Fibroblast of skin of back (primary cell): ENCODE measurements at regions not wholly inside any gene's neighbourhood (a gene's known extent, or its start where the extent isn't known, plus 50 kb on each side); places are given as distances from the start of the nearest gene placed in this dataset.
A peak's percentile ranks its signal among the peaks of the same experiment; 100 is the strongest.
"Not testable (repeated sequence)": the region's sequence is repeated elsewhere in the genome, so short reads cannot be mapped to it uniquely, and the experiment has no call there.

Source experiments
- DNase-seq: peaks from one replicate; pipeline ENCODE4 v3.0.0-alpha.2; 2013

DNA sequence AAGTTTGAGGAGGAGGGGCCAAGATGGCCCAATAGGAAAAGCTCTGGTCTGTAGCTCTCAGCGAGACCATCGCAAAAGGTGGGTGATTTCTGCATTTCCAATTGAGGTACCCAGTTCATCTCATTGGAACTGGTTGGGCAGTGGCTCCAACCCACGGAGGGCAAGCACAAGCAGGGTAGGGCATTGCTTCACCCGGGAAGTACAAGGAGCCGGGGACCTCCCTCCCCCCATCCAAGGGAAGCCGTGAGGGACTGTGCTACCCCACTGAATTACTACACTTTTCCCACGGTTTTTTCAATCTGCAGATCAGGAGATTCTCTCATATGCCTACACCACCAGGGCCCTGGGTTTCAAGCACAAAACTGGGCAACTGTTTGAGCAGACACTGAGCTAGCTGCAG, 58.0 kb upstream of the EFCAB3 start:
- no peak for DNase-seq

DNA sequence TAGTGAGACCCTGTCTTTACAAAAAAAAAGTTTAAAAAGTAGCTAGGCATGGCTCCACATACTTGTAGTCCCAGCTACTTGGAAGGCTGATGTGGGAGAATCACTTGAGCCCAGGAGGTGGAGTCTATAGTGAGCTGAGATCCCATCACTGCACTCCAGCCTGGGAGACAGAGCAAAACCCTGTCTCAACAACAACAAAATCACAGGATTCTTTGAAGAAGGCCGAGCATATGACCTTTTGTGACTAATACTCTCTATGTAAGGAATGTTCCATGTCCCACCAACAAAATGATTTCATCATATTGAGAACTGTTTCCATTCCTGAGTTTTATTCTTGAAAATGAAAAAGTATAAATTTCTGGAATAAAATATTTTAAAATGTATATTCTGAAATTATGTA, 58.9 kb upstream of the EFCAB3 start:
- no peak for DNase-seq

DNA sequence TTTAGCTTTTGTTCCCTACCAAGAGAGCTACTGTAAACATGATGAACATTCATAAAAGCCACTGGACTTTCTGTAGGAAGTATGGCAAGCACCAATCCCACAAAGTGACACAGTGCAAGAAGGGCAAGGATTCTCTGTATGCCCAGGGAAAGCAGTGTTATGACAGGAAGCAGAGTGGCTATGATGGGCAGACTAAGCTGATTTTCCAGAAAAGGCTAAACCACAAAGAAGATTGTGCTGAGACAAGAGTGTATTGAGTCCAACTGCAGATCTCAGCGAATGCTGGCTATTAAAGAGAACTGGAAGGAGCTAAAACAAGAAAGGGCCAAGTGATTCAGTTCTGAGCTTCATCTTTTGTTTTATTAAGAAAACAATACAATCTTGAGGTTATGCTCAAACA, 60.5 kb upstream of the EFCAB3 start:
- no peak for DNase-seq

DNA sequence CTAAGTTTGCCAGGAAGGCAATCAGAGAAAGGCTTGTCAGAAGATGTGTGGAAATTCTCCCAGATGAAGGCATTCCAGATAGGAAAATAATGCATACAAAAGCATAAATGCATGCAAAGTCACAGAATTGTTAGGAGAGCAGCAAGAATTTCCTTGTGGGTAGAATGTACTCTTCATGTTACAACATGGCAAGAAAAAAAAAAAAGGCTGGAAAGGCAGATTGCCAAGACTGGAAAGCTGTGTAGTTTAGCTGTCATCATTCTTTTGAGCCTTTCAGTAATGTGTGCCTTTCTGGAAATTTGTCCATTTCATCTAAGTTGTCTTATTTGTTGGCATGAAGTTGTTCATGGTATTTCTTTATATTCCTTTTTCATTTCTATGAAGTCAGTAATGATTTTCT, 71.0 kb upstream of the EFCAB3 start:
- no peak for DNase-seq

DNA sequence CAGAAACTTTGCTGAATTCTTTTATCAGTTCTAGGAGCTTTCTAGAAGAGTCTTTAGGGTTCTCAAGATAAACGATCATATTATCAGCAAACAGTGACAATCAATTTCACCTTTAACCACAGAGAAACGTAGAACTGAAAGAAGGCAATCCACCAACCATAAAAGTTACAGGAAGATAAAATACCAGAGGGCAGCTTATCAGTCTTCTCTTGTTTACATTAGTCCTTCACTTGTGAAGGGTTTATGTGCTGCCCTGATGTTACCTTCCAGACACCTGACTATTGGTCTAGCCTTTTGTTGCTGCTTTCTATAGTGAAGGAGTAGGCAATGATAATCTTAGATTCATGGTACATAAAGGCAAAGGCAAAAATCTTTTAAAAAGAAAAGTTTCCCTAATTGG, 73.2 kb upstream of the EFCAB3 start:
- DNase-seq = no peak

DNA sequence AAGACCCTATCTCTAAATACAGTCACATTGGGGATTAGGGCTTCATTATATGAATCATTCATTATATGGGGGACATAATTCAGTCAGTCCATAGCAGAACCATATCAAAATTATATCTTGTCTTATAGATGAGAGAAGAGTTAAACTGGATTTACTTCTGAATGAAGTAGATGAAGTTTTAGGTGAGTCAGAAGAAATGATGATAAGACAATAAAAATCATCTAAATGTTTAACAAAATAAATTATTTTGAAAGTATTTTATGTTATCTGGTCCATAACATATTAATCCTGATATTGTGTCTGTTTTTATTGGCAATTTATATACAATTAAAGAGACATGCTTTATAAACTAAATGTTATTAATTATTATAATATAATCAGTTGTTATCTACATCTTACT, 76.9 kb upstream of the EFCAB3 start:
- no peak for DNase-seq

DNA sequence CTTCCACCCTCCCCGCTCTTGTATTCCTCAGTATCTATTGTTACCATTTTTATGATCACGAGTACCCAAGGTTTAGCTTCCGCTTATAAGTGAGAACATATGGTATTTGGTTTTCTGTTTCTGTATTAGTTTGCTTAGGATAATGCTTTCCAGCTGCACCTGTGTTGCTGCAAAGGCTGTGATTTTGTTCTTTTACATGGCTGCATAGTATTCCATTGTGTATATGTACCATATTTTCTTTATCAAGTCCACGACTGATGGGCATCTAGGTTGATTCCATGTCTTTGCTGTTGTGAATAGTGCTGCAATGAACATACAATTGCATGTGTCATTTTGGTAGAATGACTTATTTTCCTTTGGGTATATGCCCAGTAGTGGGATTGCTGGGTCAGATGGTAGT, 79.7 kb upstream of the EFCAB3 start:
- DNase-seq = no peak

DNA sequence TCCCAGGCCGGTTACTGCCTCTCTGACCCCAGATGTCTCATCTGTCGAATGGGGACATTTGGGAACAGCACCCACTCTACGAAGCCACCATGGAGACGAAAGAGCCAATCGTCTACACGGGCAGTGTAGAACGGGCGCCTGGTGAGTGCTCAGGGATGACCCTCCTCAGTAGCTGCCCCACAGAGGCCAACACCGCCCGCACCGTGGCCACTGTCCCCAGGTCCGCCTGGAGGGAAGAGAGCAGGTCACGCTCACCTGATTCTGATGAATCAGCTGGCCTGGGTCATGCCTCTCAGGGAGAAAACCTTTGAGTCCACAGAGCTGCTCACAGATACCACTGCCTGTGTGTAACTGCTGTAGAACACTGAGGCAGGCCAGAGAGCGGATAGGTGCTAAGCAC, 105.1 kb upstream of the EFCAB3 start:
- DNase-seq = not testable (repeated sequence)

DNA sequence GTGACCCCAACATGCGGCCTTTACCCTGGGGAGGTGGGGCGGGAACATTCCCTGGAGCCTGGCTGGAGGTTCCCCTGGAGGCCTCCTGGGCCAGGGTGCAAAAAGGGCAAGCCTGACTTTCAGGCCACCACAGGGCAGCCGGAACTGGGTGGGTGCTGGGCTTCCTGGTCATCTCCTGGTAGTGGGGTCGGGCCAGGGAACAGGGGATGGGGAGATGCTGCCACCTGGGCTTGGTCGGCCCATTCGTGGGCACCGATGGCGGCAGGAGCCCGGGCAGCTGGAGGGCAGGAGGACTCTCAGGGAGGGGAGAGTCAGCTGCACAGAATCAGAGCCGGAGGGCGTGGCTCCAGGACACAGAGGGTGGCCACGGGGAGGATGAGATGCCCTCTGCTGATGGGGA, 112.0 kb upstream of the EFCAB3 start:
- DNase-seq = not testable (repeated sequence)

DNA sequence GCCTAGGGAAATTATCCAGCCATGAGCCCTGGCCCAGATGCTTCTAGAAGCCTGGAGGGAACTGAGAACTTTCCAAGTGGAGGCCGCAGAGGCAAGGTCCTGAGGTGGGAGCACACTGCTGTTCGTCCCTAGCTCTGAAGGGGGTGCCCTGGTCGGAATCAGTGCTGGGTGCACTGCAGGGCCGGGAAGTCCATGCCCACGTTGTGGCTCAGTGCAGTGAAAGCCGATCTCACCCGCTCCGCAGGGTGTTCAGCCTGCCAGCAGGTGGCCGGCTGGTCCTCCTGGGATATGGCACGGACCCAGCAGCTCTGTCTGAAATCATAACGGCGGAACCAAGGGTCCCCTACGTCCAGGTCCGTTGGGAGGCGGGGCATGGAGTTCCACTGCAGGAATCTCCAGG, 115.4 kb upstream of the EFCAB3 start:
- not testable (repeated sequence) for DNase-seq

DNA sequence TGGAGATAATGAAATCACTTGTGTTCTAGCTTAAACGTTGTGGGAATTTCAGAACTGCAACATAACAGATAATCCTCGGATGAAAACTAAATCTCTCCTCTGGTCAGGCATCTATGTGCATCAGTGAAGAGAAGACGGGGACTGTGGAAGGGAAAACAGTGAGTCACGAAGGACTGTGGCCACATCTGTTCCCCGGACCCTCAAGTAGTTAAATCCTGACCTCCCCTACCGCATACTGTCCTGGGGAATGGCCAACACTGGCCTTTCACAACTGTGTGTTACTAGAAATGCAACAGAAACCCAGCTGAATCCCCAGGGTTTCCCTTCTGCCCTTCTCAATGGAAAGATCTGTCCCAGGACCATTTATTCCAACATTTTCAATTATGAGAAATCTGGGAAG, 124.6 kb upstream of the EFCAB3 start:
- DNase-seq = not testable (repeated sequence)

DNA sequence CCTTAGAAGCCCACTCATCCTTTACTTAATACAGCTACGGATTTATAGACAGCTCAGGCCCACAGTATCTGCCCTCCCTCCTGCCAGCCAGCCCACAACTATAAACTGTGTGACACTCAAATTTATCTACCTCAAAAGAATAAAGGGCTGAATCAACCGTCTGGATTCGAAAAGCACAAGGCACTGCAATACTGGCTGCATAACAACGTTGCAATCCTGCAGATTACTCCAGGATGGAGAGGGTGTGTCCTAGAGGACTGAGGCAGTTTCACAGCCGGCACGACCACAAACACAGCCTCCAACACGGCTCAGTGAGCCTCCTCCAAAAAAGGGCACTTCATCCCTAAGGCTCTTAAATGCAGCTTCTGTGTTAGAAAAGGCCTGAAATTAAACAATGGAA, 138.3 kb upstream of the EFCAB3 start:
- not testable (repeated sequence) for DNase-seq

DNA sequence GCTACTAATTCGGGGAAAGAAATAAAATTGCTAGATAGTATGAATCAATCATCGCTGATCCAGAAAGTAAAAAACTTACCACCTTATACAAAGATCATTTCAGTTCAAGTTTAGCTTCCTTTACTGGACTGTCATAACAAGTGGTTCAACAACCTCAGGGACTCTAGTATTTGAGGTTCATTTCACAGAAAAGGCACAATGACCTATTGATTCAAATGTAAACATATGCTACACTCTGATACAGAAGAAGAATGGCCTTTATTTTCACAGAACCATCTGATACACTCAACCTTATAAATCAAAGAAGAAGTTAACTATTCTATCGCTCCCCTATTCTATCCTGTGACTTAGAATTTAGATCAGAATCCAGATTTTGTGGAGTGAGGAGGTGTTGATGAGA, 140.8 kb upstream of the EFCAB3 start:
- not testable (repeated sequence) for DNase-seq

DNA sequence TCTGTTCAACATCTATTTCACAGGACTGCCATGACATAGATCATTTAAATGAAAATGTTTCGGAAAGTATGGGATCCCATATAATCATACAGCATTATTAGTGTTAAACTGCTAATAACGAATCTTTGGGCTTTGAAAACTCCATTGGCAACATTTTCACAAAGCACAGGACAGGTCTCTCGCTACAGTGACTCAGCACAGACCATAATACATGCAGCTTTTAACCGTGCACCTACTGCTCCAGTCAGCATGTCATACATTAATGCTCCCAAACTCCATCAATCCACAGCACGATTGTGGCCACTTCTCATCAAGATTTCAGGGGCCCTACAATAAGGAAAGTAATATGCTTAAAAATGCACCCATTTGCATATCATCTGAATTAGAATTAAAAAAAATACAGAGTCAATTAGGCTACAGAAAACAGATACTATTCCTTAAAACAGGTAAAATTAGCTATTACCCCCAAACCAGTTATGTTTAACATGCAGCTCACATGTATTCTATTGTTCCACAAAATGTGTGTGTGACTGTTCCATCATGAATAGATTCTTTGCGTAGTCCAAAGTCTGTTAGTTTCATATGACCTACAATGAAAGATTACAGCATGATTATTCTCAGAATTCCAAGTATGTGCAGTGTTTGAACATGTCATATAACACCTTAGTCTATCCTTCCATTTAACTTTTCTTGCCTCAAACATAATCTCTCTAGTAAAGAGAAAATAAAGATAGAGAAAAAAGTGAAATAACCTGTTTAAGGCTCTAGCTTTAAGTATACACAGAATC, 141.6 kb upstream of the EFCAB3 start:
- not testable (repeated sequence) for DNase-seq

DNA sequence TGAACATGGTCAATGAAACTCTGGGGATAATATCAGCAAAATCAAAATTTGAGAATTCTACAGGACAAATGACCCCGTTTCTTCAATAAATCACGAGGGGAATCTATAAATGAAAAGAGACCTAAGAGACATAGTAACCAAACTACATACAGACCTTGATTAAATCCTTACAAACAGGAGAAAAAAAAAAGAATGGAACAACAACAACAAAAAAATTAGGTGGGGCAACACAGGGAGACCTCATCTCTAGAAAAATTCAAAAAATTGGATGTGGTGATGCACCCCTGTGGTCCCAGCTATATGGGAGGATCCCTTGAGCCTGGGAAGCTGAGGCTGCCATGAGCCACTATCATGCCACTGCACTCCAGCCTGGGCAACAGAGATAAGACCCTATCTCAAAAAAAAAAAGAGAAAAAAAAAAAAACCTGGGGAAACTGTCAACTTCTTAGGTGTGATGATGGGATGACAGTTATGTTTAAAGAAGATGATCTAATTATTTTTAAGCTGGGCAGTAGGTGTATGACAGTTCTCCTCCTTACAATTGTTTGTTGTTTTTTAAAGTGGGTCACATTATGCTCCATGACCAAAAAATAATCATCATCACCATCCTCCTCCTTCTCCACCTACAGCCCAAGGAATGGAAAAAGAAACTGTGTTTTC, 146.4 kb upstream of the EFCAB3 start:
- not testable (repeated sequence) for DNase-seq

DNA sequence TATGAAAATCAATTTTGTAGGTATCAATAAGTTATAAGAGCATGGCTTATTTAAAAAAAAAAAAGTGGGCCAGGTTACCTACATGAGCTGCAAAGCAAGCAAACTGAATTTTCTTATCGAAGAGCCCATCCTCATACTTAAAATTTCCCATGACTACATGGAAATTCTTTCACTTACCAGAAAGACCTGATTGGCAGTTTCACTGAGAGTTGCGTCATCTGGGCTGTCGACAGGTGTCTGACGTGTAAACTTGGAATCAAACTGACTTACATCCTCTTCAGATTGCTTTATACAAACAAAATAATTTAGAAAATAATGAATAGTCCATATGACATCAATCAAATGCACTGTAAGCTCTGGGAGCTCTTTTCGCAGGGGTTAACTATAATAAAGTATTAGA, 149.1 kb upstream of the EFCAB3 start:
- not testable (repeated sequence) for DNase-seq

DNA sequence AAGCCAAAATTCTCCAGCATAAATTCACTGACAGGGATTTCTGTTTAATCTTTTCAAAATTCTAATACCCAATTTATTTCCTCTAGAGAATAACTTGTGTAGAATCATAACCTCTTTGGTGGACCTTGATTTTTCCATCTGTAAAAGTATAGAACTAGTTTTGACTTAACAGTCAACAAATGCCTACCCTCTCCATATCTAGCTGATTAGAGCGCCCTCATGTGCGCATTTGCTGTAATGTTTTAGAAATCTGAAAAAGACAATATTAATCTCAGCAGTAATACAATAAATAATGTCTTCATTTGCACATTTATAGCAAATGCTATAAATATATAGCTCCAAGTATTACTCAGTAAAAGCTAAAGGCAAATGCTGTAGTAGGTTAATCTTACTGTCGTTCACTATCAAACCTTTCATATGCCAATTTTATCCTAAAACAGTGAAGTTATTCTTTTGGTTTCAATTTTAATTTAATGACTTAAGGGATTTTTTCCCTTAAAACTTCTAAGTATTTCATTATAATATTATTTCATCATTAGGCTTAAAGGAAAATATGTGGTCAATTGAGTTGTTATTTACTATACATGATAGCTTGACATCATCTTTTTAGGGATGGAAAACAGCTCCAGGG, 153.6 kb upstream of the EFCAB3 start:
- DNase-seq = not testable (repeated sequence)

DNA sequence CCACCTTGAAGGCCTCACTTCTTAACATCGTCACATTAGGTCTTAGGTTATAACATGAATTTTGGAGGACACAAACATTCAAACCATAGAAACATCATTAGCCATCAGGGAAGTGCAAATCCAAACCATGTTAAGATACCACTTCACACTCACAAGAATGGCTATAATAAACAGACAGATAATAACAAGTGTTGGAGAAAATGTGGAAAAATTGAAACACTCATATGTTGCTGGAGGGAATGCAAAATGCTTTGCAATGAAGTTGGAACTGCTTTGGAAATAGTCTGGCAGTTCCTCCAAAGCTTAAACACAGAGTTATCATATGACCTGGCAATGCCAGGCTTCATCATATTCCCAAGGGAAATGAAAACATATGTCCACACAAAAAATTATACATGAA, 156.8 kb upstream of the EFCAB3 start:
- DNase-seq = not testable (repeated sequence)

DNA sequence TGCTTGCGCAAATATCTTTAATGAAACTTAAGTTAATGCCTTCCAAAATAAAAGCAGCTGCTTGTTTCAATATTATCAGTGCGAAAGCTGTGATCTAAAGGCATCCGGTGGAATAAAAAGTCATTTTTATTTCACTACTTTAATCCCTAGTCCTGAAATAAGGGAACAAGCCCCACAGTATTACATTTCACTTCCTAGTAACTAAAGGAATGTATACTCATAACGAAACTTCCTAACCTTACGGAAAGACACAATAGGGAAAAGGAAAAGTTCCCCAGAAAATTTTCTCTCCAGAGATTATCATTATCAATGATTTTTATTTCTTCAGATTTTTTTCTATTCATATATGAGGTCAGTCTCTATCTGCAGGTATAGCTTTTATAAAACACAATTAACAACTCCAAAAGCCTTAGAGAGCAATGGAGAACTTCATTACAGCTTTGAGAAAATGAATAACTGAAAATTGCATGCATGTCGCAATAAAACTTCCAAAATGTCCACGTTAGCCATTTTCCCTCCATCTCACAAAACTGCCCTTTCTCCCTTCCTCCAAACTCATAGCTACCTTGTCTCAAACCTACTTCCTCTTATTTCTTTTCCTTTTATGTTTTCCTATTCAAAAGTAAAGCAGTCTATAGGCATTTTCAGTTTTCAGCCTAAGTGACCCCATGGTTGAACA, 154.3 kb upstream of the MED13 start:
- no peak for DNase-seq

DNA sequence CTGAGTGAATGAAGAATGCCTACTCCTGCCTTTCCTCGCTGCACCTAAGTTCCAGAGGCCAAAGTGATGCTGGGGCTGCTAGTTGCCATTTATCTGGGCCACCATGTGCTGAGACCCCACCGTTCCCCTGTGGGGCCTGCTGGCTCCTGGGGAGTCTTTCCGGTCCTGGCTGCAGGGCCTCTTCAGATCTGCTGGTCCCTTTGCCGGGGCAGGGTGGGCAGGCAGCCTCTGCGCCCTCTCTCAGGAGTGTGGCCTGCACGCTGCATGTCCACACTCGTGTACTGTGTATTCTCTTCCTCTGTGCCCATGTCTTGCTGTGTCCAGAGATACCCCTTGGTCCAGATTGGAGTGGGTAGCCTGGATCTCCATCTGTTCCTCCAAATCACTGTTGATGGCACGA, 151.8 kb upstream of the MED13 start:
- no peak for DNase-seq

DNA sequence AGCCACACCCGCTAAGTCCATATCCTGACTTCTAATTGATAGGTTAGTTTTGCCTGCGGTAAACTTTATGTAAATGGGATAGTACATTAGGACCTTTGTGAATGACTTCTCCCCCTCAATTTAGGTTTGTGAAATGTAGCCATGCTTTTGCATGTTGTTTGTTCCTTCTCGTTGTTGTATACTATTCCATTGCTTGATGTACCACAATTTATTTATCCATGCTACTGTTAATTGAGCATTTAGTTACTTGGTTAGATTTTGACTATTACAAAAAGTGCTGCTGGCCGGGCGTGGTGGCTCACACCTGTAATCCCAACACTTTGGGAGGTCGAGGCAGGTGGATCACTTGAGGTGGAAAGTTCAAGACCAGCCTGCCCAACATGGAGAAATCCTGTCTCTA, 150.8 kb upstream of the MED13 start:
- not testable (repeated sequence) for DNase-seq

DNA sequence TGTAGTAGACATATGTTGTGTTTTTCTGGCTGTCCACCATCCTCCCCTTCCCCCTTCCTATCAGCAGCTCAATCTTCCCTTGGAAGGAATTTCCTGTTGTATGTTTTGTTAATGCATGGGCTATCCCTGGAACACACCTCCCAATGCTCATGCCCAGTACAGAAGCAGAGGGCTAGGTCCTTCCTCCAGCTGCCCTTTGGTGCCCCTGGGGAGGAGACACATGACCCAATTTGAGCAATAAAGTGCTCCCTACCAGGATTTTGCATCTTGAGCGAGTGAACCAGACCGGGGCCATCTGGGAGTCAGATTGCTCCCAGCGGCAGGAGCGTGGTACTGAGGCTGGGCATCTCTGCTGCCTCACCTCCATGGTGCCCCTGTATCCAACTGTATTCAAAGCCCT, 141.5 kb upstream of the MED13 start:
- peak; percentile 7 for DNase-seq

DNA sequence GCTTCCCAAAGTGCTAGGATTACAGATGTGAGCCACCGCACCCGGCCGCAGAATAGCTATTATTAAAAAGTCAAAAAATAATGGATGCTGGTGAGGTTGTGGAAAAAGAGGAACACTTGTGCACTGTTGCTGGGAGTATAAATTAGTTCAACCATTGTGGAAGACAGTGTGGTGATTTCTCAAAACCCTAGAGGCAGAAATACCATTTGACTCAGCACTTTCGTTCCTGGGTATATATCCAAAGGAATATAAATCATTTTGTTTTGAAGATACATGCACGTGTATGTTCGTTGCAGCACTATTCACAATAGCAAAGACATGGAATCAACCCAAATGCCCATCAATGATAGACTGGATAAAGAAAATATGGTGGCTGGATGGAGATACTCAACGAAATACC, 132.1 kb upstream of the MED13 start:
- not testable (repeated sequence) for DNase-seq
